HG02678 (cell line): ENCODE measurements at regions not wholly inside any gene's neighbourhood (a gene's known extent, or its start where the extent isn't known, plus 50 kb on each side); places are given as distances from the start of the nearest gene placed in this dataset.

ENCODE experiments used
- ATAC-seq: cut with Tn5 transposase; IDR thresholded peaks from one replicate; pipeline ENCODE4 v1.9.1; 2021; ENCODE audit warnings: mild to moderate bottlenecking, moderate library complexity; ENCODE audit not compliant: unreplicated experiment

DNA sequence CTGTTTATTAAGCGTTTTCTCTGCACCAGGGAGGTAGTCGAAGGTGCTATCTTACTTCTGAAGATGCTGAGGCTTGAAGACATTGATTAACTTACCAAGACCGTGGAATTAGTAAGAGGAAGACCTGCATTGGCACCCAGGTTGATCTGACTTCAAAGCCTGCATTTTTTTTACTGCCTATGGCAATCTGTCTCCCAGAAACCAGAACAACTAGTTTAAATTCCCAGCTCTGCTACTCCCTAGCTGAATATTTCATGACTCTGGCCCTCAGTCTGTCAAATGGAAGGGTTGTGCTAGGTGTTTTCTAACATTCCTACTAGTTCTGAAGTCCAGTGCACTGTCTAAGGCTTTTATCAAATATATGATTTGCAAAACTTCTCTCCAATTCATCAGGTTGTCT, 52.0 kb upstream of the GRAMD1B start:
- ATAC-seq = no peak

DNA sequence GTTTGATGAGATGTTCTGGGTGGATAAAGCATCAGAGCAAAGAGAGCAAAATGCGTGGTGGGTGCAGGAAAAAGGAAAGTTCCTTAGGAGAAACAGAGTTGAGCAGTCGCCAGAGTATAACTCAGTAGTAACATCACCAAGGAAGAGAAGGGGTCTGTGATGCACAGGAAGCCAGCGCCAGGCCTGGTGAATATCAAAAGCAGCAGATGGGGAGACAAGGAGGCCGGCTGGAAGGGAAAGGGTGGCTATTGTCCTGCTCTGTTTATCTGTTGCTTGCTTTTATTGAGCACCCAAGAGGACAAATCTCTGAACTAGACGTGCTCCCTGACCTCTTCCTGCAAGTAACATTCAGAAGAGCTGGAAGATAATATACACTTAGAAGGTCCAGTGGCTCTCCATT, 52.7 kb upstream of the GRAMD1B start:
- no peak for ATAC-seq

DNA sequence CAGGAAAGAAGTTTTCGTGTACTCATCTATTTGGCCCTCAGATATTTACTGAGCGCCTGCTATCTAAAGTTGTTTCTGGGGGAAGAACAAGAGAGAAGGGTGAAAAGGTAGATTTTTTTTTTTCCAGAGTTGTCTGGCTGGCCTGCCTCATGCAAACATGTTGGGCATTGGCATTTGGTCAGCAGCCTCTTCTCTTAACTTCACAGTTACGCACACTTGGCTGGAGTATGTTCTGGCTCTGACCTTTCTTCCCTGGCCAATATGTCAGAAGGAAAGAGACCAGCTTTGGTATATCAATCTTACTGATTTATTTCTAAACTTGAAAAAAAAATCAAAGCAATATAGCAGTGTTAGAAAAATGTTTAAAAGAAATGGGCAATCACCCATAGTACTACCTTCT, 54.2 kb upstream of the GRAMD1B start:
- no peak for ATAC-seq

DNA sequence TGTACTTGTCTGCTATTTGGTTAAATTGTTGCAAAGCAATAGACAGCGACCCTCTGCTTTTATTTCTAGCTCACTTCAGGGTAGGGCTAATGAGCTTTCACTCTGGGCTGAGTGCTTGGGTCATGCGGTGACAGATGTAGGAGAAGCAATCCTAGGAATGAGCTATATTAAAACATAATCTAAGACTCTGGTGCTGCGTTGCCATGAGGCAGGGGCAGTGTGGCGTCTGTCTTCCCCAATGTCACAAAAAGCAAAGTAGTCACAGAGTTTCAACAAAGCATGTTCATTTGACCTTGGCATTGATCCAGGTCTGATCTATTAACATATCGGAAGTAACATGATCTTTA, 55.5 kb upstream of the GRAMD1B start:
- ATAC-seq = no peak

DNA sequence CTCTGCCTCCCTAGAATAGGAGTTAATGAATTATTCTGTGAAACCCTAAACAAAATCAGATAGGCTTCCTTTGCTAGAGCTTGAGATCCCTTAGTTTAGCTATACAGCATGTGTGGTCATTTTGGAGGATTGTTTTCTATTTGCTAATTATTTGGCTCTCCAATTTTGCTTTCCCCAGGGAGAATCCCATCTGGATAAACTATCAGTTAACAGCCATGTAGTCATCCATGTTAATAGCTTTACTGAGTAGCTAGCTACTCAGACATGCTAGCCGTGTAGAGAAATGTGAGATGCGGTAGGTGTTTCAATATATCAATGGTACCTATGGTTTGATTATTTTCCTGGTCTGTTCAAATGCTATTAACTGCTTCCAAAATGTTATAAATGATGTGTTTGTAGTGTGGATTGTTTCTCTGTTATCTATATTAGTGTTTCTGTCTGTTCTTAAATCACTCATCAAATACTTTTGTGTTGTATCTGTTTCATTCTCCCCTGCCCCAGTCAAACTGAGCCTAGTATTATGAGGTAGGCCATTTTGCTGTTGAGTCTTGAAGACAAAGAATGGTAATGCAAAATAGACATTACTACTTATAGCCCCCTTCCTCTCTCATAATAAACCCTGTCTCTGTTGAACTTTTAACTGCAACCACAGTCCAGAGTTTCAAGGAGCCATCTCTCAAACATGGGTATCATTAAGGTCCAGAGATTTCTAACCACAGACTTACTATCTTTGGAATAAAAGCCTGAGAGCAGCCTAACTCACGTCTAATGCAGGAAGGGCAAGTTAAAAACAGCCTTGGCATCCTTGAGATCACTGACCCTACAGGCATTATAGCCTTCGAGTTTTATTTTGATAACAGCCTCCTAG, 56.1 kb upstream of the GRAMD1B start:
- ATAC-seq = no peak

DNA sequence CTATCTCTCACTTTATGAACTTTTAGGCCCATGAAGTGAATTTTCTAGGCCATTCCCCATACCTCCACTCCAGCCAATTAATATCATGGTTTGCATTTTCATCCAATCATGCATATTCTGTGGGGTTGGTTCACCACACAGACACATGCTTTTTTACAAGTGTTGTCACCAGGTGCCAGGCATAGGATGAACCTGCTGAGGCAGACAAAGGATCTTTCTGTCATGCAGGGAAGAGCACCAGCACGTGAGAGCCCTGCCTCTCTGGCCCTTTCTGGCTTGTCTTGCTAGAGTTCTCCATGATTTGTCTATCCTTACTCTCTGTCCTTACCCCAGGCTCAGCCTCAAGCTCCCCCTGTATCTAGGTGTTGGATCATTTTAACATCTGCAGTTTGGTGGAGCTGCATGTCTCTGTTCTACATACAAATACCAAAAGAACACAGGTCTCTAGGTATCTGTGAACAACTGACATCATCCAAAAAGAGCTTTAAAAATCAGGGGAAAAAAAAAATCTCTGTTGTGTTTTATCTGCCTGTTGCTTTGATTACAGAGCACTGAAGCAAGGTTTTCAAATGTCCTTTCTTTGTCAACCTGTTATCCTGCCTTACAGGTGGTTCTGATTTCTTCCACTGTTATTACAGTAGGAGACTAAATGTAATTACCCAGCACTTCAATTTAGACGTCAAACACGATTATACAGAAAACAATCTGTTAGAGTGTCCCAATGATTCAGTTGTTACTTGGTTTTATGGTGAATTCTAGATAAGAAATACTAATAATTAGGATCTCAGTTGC, 58.4 kb upstream of the GRAMD1B start:
- no peak for ATAC-seq

GRCh38 chr11:123366924-123367323, 63.1 kb upstream of the GRAMD1B start:
- ATAC-seq = no peak

DNA sequence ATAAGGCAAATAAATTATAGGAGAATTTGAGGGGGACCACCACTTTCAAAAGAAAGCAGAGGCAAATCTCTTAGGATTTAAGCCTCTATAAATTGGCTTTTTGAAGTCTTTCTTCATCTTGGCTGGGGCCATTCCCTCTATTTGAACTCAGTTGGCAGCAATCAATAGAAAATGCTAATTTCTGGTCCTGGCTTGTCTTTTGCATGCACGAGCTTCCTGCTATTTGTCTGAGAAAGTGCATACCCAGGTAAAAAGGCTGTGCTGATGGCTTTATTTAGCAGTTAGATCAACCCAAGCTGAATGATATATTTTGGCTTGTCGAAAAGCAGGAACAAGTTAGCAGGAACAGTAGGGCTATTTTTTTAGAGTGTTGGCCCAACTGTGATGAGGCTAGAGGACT, 64.1 kb upstream of the GRAMD1B start:
- no peak for ATAC-seq

DNA sequence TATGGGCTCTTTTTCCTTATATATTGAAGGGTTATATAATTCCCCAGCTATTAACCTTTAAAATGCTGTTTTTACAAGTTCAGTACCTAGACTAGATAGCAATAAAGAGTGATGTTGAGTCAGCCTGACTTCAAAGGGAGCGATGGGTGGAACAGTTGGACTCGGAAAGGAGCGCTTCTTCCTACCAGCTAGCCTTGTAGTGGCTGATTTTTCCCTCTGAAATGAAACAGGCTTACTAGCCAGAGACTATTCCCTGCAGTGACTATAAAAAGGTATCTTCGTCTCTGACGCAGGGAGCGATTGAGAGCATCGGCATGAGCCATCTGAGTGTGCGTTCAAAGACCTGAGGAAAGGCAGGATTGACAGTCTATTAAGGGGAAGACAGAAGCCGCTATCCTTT, 66.0 kb upstream of the GRAMD1B start:
- no peak for ATAC-seq

DNA sequence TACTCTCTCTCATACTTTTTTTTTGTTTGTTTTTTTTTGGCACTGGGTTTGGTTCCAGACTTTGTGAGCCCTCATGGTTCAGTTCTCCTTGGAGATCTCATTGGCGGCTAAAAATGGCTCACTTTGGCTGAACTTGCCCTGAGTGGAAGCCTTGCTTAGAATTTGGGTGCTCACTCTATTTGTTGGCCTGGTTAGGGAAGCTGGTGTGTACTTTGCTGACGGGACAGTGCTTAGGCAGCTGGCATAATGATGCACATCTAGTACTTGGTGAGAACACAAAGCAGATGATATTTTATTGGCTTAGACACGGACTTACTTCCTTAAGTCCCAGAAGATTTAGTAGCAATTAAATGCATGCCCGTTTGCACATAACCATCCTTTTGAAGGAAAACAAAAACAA, 66.5 kb upstream of the GRAMD1B start:
- ATAC-seq = no peak

DNA sequence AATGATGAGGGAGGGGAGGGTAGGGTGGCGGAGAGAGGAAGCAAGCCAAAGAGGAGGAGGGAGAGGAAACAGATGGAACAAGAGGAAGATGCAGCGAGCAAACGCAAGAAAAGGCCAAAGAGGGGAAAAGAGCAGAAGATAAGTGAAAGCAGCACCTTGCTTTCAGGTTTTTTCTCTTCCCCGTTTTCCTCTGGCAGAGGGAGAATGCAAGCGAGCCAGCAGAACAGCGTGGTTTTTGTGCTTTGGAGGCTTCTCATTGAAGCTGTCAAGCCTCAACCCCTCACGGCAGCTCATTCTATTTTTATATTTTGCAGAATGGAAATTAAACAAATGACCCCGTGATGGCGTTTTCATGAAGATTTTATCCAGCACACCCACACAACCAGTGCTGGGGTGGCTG, 67.1 kb upstream of the GRAMD1B start:
- no peak for ATAC-seq

- ATAC-seq = no peak
Measured at GRCh38 chr11:123362186-123362585, 67.9 kb upstream of the GRAMD1B start.

DNA sequence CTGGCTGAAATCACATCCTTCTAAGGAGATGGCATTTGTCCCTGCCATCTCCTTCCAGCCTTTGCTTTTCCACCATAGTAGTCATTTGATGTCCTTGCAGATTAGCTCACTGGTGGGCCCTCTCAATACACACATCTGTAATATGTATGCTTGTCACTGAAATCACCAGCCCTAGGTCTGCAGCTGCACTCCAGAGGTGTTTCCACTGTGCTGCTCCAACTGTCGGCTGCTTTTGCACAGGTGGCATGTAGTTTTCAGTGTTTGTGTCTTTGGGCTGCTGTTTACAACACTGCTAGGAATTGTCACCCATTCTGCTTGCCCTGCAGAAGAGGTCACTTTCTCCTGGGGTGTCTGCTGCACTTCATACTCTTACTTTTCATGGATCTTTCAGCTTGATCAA, 69.0 kb upstream of the GRAMD1B start:
- no peak for ATAC-seq

DNA sequence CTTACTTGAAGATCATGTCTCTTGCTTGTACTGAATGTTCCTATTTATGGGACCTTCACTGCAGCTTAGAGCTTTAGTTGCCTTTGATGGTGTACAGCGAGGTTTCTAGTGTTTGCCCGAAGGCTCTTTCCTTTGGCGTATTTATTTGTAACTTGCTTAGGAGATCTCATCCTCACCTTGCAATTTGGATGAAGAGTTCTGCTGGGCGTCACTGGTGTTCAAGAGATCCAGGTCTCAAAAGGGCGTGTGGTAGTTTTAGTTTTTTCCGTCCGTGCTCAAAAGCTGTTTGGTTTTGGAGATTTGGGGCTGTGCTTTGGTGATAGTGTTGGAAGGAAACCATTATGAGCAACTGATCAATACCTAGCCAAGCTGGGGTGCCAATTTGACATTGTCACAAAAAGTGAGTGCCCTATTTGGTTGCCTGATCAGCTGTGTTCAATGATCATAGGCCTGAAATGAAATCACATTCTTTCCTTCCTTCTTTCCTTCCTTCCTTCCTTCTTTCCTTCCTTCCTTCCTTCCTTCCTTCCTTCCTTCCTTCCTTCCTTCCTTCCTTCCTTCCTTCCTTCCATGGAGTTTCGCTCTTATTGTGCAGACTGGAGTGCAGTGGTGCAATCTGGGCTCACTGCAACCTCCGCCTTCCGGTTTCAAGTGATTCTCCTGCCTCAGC, 69.7 kb upstream of the GRAMD1B start:
- ATAC-seq = no peak

DNA sequence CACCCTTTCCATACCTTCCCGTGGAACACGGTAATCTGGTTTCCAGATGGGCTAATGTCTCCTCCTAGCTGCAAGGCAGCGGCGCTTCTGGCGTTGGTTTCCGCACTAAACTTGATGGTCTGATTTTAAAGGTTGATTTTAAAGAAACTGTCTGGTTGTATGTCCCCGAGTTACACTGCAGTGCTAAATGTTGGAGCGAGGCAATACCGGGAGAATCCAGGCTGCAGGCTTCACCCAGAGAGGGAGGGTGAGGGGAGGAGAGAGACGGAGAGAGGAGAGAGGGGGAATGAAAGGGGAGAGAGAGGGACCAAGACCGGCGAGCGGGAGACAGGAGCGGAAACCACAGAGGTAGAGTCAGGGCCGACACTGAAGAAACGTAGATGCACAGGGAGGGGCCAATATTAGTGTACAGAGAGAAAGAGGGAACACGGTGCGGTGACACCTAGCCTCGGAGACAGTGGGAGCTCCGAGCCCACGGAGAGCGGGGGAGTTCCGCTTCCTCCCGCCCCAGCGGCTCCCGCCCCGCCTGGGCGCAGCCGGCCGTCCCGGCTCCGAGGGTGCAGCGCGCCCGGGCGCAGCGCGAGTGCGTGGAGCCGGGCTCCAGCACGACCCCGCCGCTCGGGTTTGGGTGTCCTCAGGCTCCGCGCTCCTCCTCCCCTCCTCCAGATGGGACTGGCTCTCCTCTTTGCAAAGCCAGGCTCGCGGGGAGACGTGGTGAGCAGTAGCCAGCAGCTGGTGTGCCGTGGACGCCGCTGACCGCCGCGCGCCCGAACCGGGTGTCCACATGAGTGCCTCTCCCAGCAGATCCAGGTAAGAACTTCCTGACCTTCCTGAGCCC, 71.9 kb upstream of the GRAMD1B start:
- no peak for ATAC-seq

DNA sequence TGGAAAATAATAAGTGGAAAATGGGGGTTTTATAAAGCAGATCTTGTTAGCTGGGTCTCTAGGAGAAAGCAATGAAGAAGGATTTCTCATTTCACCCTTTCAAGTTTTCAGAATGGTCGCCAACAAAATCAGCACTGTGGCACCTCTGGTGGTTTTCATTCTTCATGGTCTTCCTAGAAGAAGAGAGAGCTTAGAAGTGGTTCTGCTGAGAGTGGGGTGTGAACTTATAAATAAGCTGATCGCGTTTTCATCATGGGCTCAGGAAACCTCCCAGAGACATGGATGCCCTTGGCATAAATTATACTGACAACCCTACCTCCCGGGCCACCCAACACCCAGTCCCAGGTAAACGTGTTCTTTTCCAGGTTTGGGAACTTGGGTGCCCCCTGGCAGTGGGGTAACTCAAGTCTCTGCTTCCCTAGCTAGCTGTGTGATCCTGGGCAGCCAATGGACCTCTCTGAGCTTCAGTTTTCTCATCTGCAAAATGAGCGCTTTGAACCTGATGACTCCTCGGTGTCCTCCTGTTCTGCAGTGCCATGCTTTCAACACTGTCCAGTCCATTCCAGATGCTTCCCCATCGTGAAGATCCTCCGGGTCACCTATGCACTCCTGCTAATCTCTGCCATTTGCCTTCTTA, 72.6 kb upstream of the GRAMD1B start:
- ATAC-seq = no peak

GRCh38 chr11:123356539-123356938, 73.5 kb upstream of the GRAMD1B start:
- no peak for ATAC-seq

GRCh38 chr11:123354371-123354975, 75.6 kb upstream of the GRAMD1B start:
- ATAC-seq = no peak

DNA sequence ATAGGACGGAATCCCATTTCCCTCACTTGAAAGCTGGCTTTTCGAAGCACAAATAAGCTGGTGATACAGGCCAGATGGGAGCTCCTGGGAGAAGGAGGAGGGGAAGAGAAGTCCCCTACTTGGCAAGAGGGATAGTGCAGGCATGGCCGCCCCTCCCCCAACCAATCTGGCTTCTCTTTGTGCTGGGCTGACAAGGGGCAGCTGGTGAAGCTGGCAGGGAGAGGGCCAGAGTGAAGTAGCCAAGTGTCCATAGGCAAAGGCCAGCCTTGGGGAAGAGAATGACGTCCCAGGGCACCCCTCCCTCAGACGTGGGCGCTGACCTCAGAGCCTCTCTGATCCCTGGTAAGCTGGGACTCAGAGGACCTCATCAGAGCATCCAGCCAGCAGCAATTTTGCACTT, 78.7 kb upstream of the GRAMD1B start:
- ATAC-seq = no peak

GRCh38 chr11:123349382-123349781, 80.7 kb upstream of the GRAMD1B start:
- no peak for ATAC-seq
